CD8-positive, alpha-beta memory T cell (primary cell): ENCODE measurements at regions not wholly inside any gene's neighbourhood (a gene's known extent, or its start where the extent isn't known, plus 50 kb on each side); places are given as distances from the start of the nearest gene placed in this dataset.
"Not testable (repeated sequence)": the region's sequence is repeated elsewhere in the genome, so short reads cannot be mapped to it uniquely, and the experiment has no call there.

Source experiments
- CTCF ChIA-PET: fragments of 350-600 bp; sonication (Branson Sonifier 250); formaldehyde crosslinking; loops from one replicate; lab custom pipeline; 2021; ENCODE audit warnings: antibody characterized with exemption; lab: Charles Lee
- POLR2A ChIA-PET: fragments of 350-600 bp; sonication (Branson Sonifier 250); formaldehyde crosslinking; loops from one replicate; lab custom pipeline; 2021; ENCODE audit warnings: antibody characterized with exemption; lab: Charles Lee
- DNase-seq, 5 donors: peaks; one replicate each; pipeline versions ENCODE4 v3.0.0 to v3.0.0-alpha.2; 2020 to 2022; ENCODE audit warnings: mixed read lengths in 1 of 5
- H3K27ac ChIP-seq: one replicate; pipeline ENCODE4 v1.7.0; 2013; ENCODE audit warnings: low read depth, mild to moderate bottlenecking, low read length, moderate library complexity
- H3K27me3 ChIP-seq: 2 replicates; pipeline ENCODE4 v1.7.0; 2013; ENCODE audit warnings: low read length, mild to moderate bottlenecking; ENCODE audit not compliant: insufficient read depth, poor library complexity, severe bottlenecking
- H3K36me3 ChIP-seq: 2 replicates; pipeline ENCODE4 v1.7.0; 2013; ENCODE audit warnings: mild to moderate bottlenecking, low read length, moderate library complexity; ENCODE audit not compliant: insufficient read depth
- H3K4me1 ChIP-seq: 2 replicates; pipeline ENCODE4 v1.7.0; 2013; ENCODE audit warnings: mild to moderate bottlenecking, low read length, moderate library complexity; ENCODE audit not compliant: insufficient read depth
- H3K4me3 ChIP-seq: 2 replicates; pipeline ENCODE4 v1.7.0; 2013; ENCODE audit warnings: mild to moderate bottlenecking, low read length
- H3K9me3 ChIP-seq: 2 replicates; pipeline ENCODE4 v1.7.0; 2013; ENCODE audit warnings: mild to moderate bottlenecking, low read length
- H3K27ac Mint-ChIP-seq, 8 donors: one replicate each; pipeline ENCODE4 v1.8.0; 2020 to 2021; ENCODE audit warnings: mixed read lengths in 8 of 8, mild to moderate bottlenecking in 6 of 8, inconsistent platforms in 3 of 8, moderate library complexity in 3 of 8
- H3K27me3 Mint-ChIP-seq, 2 donors: one replicate each; pipeline ENCODE4 v1.8.0; 2020 to 2021; ENCODE audit warnings: mixed read lengths in 2 of 2, mild to moderate bottlenecking in 1 of 2, moderate library complexity in 1 of 2
- H3K36me3 Mint-ChIP-seq, 3 donors: one replicate each; pipeline ENCODE4 v1.8.0; 2020 to 2021; ENCODE audit warnings: mixed read lengths in 3 of 3, inconsistent platforms in 1 of 3, mild to moderate bottlenecking in 1 of 3
- H3K4me1 Mint-ChIP-seq, 3 donors: one replicate each; pipeline ENCODE4 v1.8.0; 2020 to 2021; ENCODE audit warnings: mixed read lengths in 3 of 3, inconsistent platforms in 1 of 3, mild to moderate bottlenecking in 1 of 3
- H3K4me3 Mint-ChIP-seq, 7 donors: one replicate each; pipeline ENCODE4 v1.8.0; 2020 to 2021; ENCODE audit warnings: mixed read lengths in 7 of 7, mild to moderate bottlenecking in 6 of 7, moderate library complexity in 4 of 7, inconsistent platforms in 2 of 7
- H3K9me3 Mint-ChIP-seq, 5 donors: one replicate each; pipeline ENCODE4 v1.8.0; 2020 to 2022; ENCODE audit warnings: mixed read lengths in 5 of 5, mild to moderate bottlenecking in 3 of 5, moderate library complexity in 2 of 5, inconsistent platforms in 1 of 5

DNA sequence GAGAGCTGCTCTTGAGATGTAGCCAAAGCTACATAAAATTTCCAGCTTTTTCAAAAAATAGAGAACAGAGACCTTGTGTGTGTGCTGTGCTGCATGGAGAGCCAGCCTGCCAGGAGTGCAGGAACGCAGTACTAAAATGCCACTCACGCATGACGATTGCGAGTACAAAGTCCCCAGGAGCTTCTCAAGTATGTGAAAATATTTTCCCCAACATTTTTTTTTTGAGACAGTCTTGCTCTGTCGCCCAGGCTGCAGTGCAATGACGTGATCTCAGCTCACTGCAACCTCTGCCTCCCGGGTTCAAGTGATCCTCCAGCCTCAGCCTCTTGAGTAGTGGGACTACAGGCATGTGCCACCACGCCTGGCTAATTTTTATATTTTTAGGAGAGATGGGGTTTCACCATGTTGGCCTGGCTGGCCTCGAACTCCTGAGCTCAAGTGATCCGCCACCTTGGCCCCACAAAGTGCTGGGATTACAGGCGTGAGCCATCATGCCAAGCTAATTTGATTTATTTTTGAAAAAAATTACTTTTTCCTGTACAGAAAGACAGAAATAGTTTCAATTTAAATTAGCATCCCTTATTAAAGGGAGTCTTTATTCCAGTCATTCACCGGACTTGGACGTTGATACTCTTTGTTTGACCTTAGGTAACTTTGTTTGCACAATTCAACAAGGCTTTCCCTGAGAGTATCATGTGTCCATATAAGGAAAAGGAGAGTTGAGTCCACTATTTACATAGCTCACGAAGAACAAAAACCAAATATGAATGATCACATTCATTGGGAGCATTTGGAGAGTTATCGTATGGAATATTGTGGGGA is 57.9 kb upstream of the GPR31 start:
- not testable (repeated sequence) for H3K4me1 Mint-ChIP-seq, H3K9me3 ChIP-seq, H3K4me3 Mint-ChIP-seq, H3K36me3 Mint-ChIP-seq, H3K27me3 Mint-ChIP-seq, H3K36me3 ChIP-seq, H3K9me3 Mint-ChIP-seq, H3K4me3 ChIP-seq, H3K27ac ChIP-seq, H3K27ac Mint-ChIP-seq, H3K4me1 ChIP-seq, H3K27me3 ChIP-seq, DNase-seq
- CTCF ChIA-PET = interaction anchor here (1.1 kb wide), 1 partner anchor 9 kb away, joined by 3 read pairs; no protein-coding TSS in a partner anchor
- POLR2A ChIA-PET = interaction anchor here (0.7 kb wide), 1 partner anchor 797 kb away, joined by 5 read pairs; no protein-coding TSS in a partner anchor

DNA sequence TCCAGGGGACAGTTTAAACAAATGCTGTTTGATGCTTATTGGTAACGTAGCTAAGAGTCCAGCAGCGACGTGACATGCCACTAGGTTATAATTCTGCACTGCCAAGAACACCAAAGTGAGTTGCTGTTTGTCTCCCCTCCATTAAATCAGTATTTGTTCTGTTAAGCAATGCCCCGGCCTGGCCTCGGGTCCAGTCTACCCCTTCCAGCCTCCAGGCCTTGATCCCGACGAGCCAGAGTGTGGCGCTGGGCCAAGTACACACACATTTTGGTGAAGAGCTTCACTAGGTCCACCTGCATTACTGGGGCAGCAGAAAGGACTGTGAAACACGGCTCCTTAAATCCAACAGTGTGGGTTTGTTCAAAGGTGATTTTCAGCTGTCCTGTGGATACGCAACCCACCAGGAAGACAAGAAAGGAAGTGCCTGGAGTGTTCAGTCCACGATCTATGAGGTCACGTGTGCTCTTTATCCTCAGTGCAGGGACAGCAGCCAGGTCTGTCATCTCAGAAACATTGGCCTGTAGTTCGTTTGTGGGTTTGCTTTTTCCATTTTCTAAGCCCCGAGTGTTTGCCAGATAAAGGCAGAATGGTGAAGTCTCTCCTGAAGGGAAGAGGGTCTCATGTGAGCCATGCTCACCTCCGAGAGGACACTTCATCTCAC is 58.7 kb upstream of the GPR31 start:
- DNase-seq, H3K4me1 Mint-ChIP-seq, H3K4me3 Mint-ChIP-seq, H3K27me3 ChIP-seq, H3K27ac Mint-ChIP-seq, H3K27ac ChIP-seq, POLR2A ChIA-PET, H3K4me3 ChIP-seq, H3K4me1 ChIP-seq, H3K36me3 ChIP-seq, H3K36me3 Mint-ChIP-seq, H3K9me3 ChIP-seq, H3K9me3 Mint-ChIP-seq, H3K27me3 Mint-ChIP-seq: not testable (repeated sequence)
- CTCF ChIA-PET = interaction anchor here (1.1 kb wide), 1 partner anchor 8 kb away, joined by 3 read pairs; no protein-coding TSS in a partner anchor

DNA sequence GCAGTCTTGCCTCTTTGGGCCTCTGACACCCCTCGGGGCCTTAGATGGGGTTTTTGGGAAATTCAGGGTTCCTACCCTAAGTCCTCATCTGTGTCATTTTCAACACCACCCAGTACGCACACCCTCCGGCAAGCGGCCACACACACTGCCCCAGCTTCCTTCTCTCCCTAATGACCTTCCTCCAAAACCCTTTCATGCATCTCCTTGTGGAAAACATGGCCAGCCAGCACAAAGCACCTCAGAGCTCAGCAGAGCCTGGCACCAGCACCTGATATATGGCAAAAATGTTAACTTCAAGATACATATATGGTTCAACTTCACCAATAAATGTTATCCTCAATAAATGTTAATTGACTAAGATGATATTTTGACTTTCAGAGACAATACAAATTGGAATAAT is 59.3 kb upstream of the GPR31 start:
- H3K4me1 Mint-ChIP-seq, H3K9me3 Mint-ChIP-seq, H3K4me1 ChIP-seq, POLR2A ChIA-PET, H3K4me3 ChIP-seq, H3K36me3 ChIP-seq, CTCF ChIA-PET, H3K9me3 ChIP-seq, H3K27ac ChIP-seq, H3K4me3 Mint-ChIP-seq, H3K27me3 ChIP-seq, H3K27me3 Mint-ChIP-seq, H3K36me3 Mint-ChIP-seq, H3K27ac Mint-ChIP-seq, DNase-seq: not testable (repeated sequence)

DNA sequence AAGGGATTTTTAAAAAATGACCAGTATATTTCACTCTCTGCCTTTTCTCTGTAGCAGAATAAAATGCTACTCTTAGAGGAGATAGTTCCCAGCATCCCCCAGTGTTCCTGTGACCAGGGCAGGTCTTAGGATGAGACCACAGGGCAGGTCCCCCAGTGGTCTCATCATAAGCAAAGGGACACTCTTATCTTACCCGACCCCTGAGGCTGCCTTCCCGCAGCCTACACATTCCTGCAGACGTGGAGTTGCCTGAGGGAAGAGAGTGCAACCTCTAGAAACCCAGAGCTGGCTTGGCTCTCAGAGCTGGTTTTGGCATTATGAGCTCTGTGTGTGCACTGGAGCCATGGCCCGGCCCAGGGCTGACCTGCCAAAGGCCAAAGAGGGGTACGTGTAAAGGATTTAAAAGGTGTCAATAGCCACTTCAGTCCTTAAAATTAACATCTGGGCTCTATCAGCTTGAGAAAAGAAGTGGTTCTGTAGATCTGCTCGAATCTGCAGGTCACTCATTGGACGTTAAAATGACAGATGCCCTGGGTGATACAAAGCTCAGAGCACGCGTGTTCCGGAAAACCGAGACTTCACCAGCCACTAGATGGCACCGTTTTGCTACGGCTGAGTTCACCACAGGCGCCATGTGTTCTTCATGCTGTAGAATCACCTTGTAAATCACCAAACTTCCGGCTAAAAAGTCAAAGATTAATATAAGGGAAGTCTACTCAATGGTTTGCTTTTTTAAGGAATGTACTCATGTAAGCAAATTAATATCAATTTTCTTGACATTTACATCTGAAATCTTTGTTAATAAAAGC is 60.4 kb upstream of the GPR31 start:
- H3K4me1 ChIP-seq, H3K36me3 ChIP-seq, H3K4me1 Mint-ChIP-seq, H3K27me3 ChIP-seq, H3K27ac Mint-ChIP-seq, H3K9me3 Mint-ChIP-seq, H3K27ac ChIP-seq, H3K27me3 Mint-ChIP-seq, CTCF ChIA-PET, POLR2A ChIA-PET, H3K4me3 ChIP-seq, H3K9me3 ChIP-seq, H3K36me3 Mint-ChIP-seq, H3K4me3 Mint-ChIP-seq: not testable (repeated sequence)
- peak in 3 of 5 donors; percentile 11 to 60 (median 24) for DNase-seq

DNA sequence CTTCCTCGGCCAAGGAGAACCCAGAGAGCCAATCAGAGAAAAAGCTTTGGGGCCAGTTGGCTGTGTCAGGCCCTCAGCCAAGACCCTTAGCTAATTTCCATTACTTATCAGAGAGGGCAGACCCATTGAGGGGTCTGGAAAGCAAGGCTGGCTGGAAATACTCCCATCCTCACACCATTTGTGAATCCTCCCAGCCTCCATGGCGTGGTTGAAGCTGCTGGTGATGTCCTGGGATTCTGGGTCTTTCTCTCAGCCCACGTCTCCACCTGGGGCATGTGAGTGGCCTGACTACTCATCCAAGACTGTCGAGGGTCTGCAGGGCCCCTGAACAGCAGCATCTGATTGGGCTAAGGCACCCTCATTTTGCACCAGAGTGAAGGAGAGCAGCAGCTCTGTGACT is 61.3 kb upstream of the GPR31 start:
- H3K4me3 Mint-ChIP-seq, H3K9me3 Mint-ChIP-seq, POLR2A ChIA-PET, CTCF ChIA-PET, H3K4me1 ChIP-seq, H3K36me3 ChIP-seq, H3K27me3 ChIP-seq, H3K9me3 ChIP-seq, H3K27me3 Mint-ChIP-seq, H3K4me1 Mint-ChIP-seq, H3K27ac ChIP-seq, H3K4me3 ChIP-seq, DNase-seq, H3K27ac Mint-ChIP-seq, H3K36me3 Mint-ChIP-seq: not testable (repeated sequence)

DNA sequence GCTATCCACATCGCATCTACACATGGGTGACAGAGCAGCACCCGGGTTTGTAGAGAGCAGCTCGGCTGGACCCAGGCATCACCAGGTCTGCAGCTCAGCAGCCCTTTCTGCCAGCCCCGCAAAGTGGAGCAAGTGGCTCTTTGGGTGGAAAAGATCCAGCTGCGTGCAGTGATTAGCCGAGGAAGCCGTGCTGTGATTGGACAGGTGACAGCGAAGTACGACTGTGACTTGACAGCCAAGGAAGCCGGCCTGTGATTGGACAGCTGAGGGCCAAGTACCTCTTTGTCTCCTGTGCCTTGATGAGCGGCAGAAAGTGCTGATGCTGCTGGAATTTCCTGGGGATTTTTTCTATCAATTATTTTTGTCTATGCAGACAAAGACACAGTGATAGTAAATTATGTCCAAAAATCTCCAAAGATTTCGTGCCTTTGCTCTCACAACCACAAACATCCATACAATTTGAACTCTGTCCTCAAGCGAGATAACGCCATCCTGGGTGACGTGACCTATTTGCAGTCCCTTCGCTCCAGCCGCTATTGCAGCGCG is 62.3 kb upstream of the GPR31 start:
- Histone ChIP-seq H3K9me3 (no peaks in the 10 kb centered on the region), H3K27me3 (no peaks in the 10 kb centered on the region), H3K4me1 (no peaks in the 10 kb centered on the region), H3K27ac (no peak overlapping the region), H3K36me3 (no peaks in the 10 kb centered on the region), H3K4me3 (no peak overlapping the region)
- H3K27ac Mint-ChIP-seq = no peak overlapping the region
- ChIA-PET CTCF (interaction anchor here (1.0 kb wide), 1 partner anchor 10 kb away, joined by 3 read pairs; no protein-coding TSS in a partner anchor), POLR2A (no interaction called here)
- H3K9me3 Mint-ChIP-seq = no peaks in the 10 kb centered on the region
- H3K4me3 Mint-ChIP-seq = no peak overlapping the region
- peaks cover 9 to 11% of the 10 kb centered on the region in 2 donors for H3K27me3 Mint-ChIP-seq
- no peaks in the 10 kb centered on the region for H3K36me3 Mint-ChIP-seq
- H3K4me1 Mint-ChIP-seq = peaks cover 0 to 2% (median 1%) of the 10 kb centered on the region in 3 donors
- DNase-seq = no peak

DNA sequence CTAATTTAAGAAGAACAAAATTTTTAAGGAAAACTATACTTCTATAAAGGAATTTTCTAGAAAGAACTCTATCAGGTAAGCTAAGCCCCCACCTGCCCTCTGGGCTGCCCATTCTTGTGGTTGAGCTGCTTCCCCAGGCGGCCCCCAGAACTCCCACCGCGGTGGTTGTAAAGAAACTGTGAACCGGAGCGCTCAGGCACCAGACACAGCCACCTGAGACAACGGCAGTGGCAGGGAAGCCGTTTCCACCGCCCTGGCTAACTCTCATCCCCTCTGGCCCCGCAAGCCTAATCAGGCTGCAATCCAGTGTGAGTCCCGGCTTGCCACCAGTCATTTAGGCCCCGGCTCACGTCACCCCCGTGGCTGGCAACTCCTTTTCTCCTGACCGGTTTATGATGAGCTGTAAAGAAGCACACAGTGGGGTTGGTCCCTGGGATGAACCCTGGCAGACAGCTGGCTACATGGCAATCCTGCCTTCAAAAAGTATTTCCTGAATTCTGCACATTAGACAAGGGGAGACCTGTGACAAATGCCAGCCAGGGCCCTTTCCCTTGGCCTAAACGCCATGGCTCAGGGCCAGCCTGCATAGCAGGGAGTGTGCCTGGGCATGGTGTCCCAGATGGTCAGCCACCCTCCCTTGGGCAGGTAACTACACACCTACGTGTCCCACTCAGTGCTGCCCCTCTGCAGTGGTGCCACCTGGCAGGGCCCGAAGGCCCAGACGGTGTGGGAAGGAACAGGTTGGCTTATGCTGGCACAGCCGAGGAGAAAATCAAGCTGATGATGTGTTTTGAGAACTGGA is 63.8 kb upstream of the GPR31 start:
- Histone ChIP-seq H3K4me3 (no peak overlapping the region), H3K36me3 (no peaks in the 10 kb centered on the region), H3K27me3 (no peaks in the 10 kb centered on the region), H3K9me3 (no peaks in the 10 kb centered on the region), H3K4me1 (no peaks in the 10 kb centered on the region), H3K27ac (no peak overlapping the region)
- CTCF ChIA-PET = no interaction called here
- H3K4me3 Mint-ChIP-seq = no peak overlapping the region
- POLR2A ChIA-PET = no interaction called here
- DNase-seq = no peak
- peaks cover 0 to 2% (median 1%) of the 10 kb centered on the region in 3 donors for H3K4me1 Mint-ChIP-seq
- no peaks in the 10 kb centered on the region for H3K9me3 Mint-ChIP-seq
- peaks cover 9 to 18% of the 10 kb centered on the region in 2 donors for H3K27me3 Mint-ChIP-seq
- no peaks in the 10 kb centered on the region for H3K36me3 Mint-ChIP-seq
- H3K27ac Mint-ChIP-seq = peak overlapping the region in 1 of 8 donors; percentile 60
